ENCODE measurements at regions not wholly inside any gene's neighbourhood (a gene's known extent, or its start where the extent isn't known, plus 50 kb on each side); places are given as distances from the start of the nearest gene placed in this dataset.

DNA sequence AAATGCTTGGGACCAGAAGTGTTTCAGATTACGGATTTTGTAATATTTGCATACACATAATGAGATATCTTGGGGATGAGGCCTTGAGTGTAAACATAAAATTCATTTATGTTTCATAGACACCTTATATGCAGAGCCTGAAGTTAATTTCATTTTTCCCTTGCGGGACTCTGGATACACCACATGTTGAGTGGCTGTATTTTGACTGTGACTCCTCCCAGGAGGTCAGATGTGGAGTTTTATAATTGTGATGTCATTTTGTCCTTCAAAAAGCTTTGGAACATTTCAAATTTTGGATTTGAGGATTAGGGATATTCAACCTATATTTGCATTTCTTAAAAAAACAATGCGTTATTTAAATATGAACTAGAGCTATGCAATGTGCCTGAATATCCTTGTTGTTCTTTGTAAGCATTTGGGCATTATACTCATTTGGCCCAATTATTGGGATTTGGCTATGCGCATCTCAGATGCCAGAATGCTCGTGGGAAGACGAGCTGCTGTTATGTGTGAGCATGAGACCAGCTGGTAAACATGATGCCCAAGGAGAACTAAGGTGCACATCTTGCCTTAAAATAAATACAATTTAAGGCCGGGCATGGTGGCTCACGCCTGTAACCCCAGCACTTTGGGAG is 223.0 kb upstream of the STS start:
- TF ChIP-seq EZH2 (IDR thresholded peaks at IDR 0.05; ENCODE audit: insufficient read depth, poor library complexity, severe bottlenecking) (no peak), EZH2phosphoT487 (IDR thresholded peaks at IDR 0.05; ENCODE audit: insufficient read depth, low read depth) (no peak)
